IMR-90 (cell line): ENCODE measurements at regions not wholly inside any gene's neighbourhood (a gene's known extent, or its start where the extent isn't known, plus 50 kb on each side); places are given as distances from the start of the nearest gene placed in this dataset.
"Not testable (repeated sequence)": the region's sequence is repeated elsewhere in the genome, so short reads cannot be mapped to it uniquely, and the experiment has no call there.

Experiments
- ATAC-seq: fragments of 200-7000 bp; cut with Tn5 transposase; 2 replicates; pipeline ENCODE4 v1.9.1; 2020; ENCODE audit warnings: low read depth, mild to moderate bottlenecking, moderate library complexity
- BruUV-seq: library from RNA; stranded (reverse); fragments of 400-500 nt; replicated peaks from 2 replicates; lab custom pipeline; 2021; lab: Mats Ljungman, UMichigan
- CTCF ChIA-PET: fragments of 300-600 bp; formaldehyde crosslinking; extraction: SDS; loops from one replicate; lab custom pipeline; 2021; ENCODE audit warnings: antibody characterized with exemption; lab: Yijun Ruan, JAX
- POLR2A ChIA-PET: fragments of 300-600 bp; sonication (Branson Sonifier 250); formaldehyde crosslinking; loops from one replicate; lab custom pipeline; 2022; ENCODE audit warnings: antibody characterized with exemption; ENCODE audit not compliant: unreplicated experiment; lab: Charles Lee
- DNase-seq: peaks from one replicate; pipeline ENCODE4 v3.0.0; 2013
- H2AFZ ChIP-seq: replicated peaks from 2 replicates; pipeline ENCODE3; 2013; ENCODE audit warnings: low read length, mild to moderate bottlenecking; ENCODE audit not compliant: poor library complexity
- H2AK5ac ChIP-seq: 2 replicates; pipeline ENCODE4 v1.6.1; 2013; ENCODE audit warnings: low read depth, low read length, inconsistent platforms
- H2AK9ac ChIP-seq: replicated peaks from 2 replicates; pipeline ENCODE3; 2013; ENCODE audit warnings: mild to moderate bottlenecking, low read depth, low read length, moderate library complexity; ENCODE audit not compliant: poor library complexity
- H2BK120ac ChIP-seq: 2 replicates; pipeline ENCODE4 v1.6.1; 2013; ENCODE audit warnings: low read depth, low read length, inconsistent platforms
- H2BK15ac ChIP-seq: 3 replicates; pipeline ENCODE4 v1.6.1; 2013; ENCODE audit warnings: low read depth, low read length, inconsistent platforms
- H2BK20ac ChIP-seq: 2 replicates; pipeline ENCODE4 v1.6.1; 2013; ENCODE audit warnings: low read depth, mild to moderate bottlenecking, inconsistent platforms, low read length, moderate library complexity
- H2BK5ac ChIP-seq: 2 replicates; pipeline ENCODE4 v1.6.1; 2013; ENCODE audit warnings: mild to moderate bottlenecking, low read depth, low read length, inconsistent platforms; ENCODE audit not compliant: poor library complexity, severe bottlenecking
- H3K14ac ChIP-seq: replicated peaks from 2 replicates; pipeline ENCODE4 v1.6.1; 2013; ENCODE audit warnings: low read depth, low read length, inconsistent platforms
- H3K18ac ChIP-seq: 2 replicates; pipeline ENCODE4 v1.6.1; 2013; ENCODE audit warnings: low read depth, low read length, control low read depth
- H3K23ac ChIP-seq: 2 replicates; pipeline ENCODE4 v1.6.1; 2013; ENCODE audit warnings: low read depth, low read length, inconsistent platforms
- H3K27ac ChIP-seq: 2 replicates; pipeline ENCODE4 v1.5.1; 2013; ENCODE audit warnings: mild to moderate bottlenecking, control low read depth, low read length; ENCODE audit not compliant: insufficient read depth
- H3K27me3 ChIP-seq: 2 replicates; pipeline ENCODE4 v1.6.1; 2013; ENCODE audit warnings: low read length; ENCODE audit not compliant: control insufficient read depth, insufficient read depth
- H3K36me3 ChIP-seq: 2 replicates; pipeline ENCODE4 v1.6.1; 2013; ENCODE audit warnings: low read length, mixed read lengths; ENCODE audit not compliant: control insufficient read depth, insufficient read depth
- H3K4ac ChIP-seq: 2 replicates; pipeline ENCODE4 v1.6.1; 2013; ENCODE audit warnings: low read depth, low read length, inconsistent platforms
- H3K4me1 ChIP-seq: 2 replicates; pipeline ENCODE4 v1.6.1; 2013; ENCODE audit warnings: low read length, mixed read lengths; ENCODE audit not compliant: control insufficient read depth, insufficient read depth
- H3K4me2 ChIP-seq: 2 replicates; pipeline ENCODE4 v1.6.1; 2013; ENCODE audit warnings: low read depth, mild to moderate bottlenecking, control low read depth, low read length, moderate library complexity
- H3K4me3 ChIP-seq: 2 replicates; pipeline ENCODE4 v1.5.1; 2013; ENCODE audit warnings: low read depth, mild to moderate bottlenecking, control low read depth, low read length, moderate library complexity; ENCODE audit not compliant: insufficient read depth
- H3K56ac ChIP-seq: 2 replicates; pipeline ENCODE4 v1.6.1; 2013; ENCODE audit warnings: low read length, inconsistent platforms; ENCODE audit not compliant: insufficient read depth; ENCODE audit errors: extremely low read depth
- H3K79me1 ChIP-seq, 2 experiments: 2 replicates each; pipeline ENCODE4 v1.6.1; 2013; ENCODE audit warnings: low read length in 2 of 2, inconsistent platforms in 1 of 2, low read depth in 1 of 2
- H3K9ac ChIP-seq: 2 replicates; pipeline ENCODE4 v1.6.1; 2013; ENCODE audit warnings: low read depth, low read length, control low read depth
- H3K9me1 ChIP-seq: 2 replicates; pipeline ENCODE4 v1.6.1; 2013; ENCODE audit warnings: low read length, inconsistent platforms; ENCODE audit not compliant: insufficient read depth
- H3K9me3 ChIP-seq: 2 replicates; pipeline ENCODE4 v1.6.1; 2013; ENCODE audit warnings: low read length; ENCODE audit not compliant: control insufficient read depth, insufficient read depth
- H4K20me1 ChIP-seq: 2 replicates; pipeline ENCODE4 v1.6.1; 2013; ENCODE audit warnings: low read length, inconsistent platforms; ENCODE audit not compliant: insufficient read depth
- H4K5ac ChIP-seq: 2 replicates; pipeline ENCODE4 v1.6.1; 2013; ENCODE audit warnings: mild to moderate bottlenecking, low read depth, low read length, control low read depth
- H4K8ac ChIP-seq, 2 experiments: 2 replicates each; pipeline ENCODE4 v1.6.1; 2013; ENCODE audit warnings: low read depth in 2 of 2, low read length in 2 of 2, control low read depth in 1 of 2, inconsistent platforms in 1 of 2
- H4K91ac ChIP-seq: 2 replicates; pipeline ENCODE4 v1.6.1; 2013; ENCODE audit warnings: low read depth, low read length, inconsistent platforms; ENCODE audit not compliant: insufficient read depth
- CEBPB ChIP-seq: IDR thresholded peaks from 2 replicates; pipeline ENCODE4 v1.6.1; 2012; ENCODE audit warnings: low read depth, low read length, improper control_type of control experiment
- FOS ChIP-seq: fragments of 150-350 bp; IDR thresholded peaks from 2 replicates; pipeline ENCODE4 v1.6.1; 2016; ENCODE audit warnings: low read depth, low read length
- MXI1 ChIP-seq: IDR thresholded peaks from 2 replicates; pipeline ENCODE4 v1.6.1; 2012; ENCODE audit warnings: low read depth, mild to moderate bottlenecking, low read length, moderate library complexity, borderline replicate concordance
- POLR2A ChIP-seq: IDR thresholded peaks from 2 replicates; pipeline ENCODE4 v1.6.1; 2012; ENCODE audit warnings: mild to moderate bottlenecking, low read depth, low read length
- RAD21 ChIP-seq: IDR thresholded peaks from 2 replicates; pipeline ENCODE4 v1.6.1; 2012; ENCODE audit warnings: low read length, improper control_type of control experiment
- RCOR1 ChIP-seq: IDR thresholded peaks from 2 replicates; pipeline ENCODE4 v1.6.1; 2012; ENCODE audit warnings: mild to moderate bottlenecking, low read length, improper control_type of control experiment; ENCODE audit not compliant: insufficient replicate concordance
- WGBS, 2 experiments: methylation state at CpG; one replicate each; pipeline versions ENCODE4 v1.1.5 to v1.1.7; 2013; ENCODE audit warnings: missing lambda C conversion rate in 2 of 2; ENCODE audit not compliant: insufficient read length in 1 of 2; ENCODE audit errors: extremely low coverage in 2 of 2; 5-methylcytosine and 5-hydroxymethylcytosine counted together
- dilution Hi-C: fragments of 300-500 bp; cut with HindIII; formaldehyde crosslinking; loops from one replicate; pipeline ENCODE4 v1.14.3; 2018; ENCODE audit warnings: low sequenced_read_pairs; ENCODE audit not compliant: unreplicated experiment
- in situ Hi-C: fragments of 300-500 bp; cut with MboI; formaldehyde crosslinking; loops from 3 replicates; pipeline ENCODE4 v1.14.3; 2019; ENCODE audit warnings: low sequenced_read_pairs, inconsistent platforms, mixed read lengths
- intact Hi-C: fragments of 100-400 bp; cut with micrococcal nuclease; formaldehyde crosslinking; loops from 2 replicates; pipeline ENCODE4 v1.10.0; 2022
- TF ChIP-seq, protein P1 (sequence below): fragments of 150-350 bp; IDR thresholded peaks from 2 replicates; pipeline ENCODE4 v1.6.1; 2016; ENCODE audit warnings: low read depth, mild to moderate bottlenecking, low read length, moderate library complexity, borderline replicate concordance

DNA sequence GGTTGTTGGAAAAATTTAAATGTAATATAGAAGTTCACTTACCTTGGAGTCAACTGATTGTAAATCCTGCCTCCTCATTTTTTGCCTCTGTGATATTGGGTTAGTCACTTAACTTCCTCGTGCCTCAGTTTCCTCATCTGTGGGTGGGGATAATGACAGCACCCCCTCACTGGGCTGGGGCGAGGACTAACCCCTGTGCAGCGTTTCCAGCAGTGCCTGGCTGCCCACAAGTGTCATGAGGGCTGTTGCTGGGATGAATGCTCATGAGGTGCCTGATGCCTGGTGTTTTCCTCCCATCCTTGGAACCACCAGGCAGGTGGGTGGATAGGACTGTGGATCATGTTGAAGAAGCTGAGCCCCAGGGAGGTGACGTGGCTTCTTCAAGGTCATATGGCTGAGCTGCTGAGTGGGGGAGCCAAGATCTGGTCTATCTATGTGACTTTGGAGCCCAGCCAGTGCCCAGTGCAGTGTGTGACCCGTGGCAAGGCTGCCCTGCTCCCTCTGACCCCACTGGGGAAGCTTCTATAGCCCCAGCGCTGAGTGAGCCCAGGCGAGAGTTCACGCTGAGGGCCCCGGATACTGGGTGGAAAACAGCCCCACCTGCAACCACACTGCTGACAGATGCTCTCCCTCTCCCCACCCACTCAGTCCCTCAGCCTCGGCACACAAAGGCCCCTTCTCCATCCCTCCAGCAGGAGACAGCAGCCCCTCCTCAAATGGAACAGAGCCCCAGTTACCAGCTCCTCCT lies 446.0 kb downstream of the PTPRU start:
- H3K23ac ChIP-seq: no peak overlapping the region
- ChIA-PET POLR2A (no interaction called here), CTCF (no interaction called here)
- H3K27ac ChIP-seq: no peak overlapping the region; the same call in 1 of the 2 replicates
- H4K20me1 ChIP-seq: no peaks in the 10 kb centered on the region
- H2BK15ac ChIP-seq: no peak overlapping the region
- in situ Hi-C loops (no loop called here), intact Hi-C loops (no loop called here), dilution Hi-C loops (no loop called here)
- no peak overlapping the region for H2BK120ac ChIP-seq
- no peaks in the 10 kb centered on the region for H3K79me1 ChIP-seq
- no peaks in the 10 kb centered on the region for H3K27me3 ChIP-seq
- no peak overlapping the region for H4K8ac ChIP-seq
- ATAC-seq: no peak
- no peak overlapping the region for H2BK20ac ChIP-seq
- no peak for DNase-seq
- H3K4ac ChIP-seq: no peak overlapping the region
- H2AK5ac ChIP-seq: 0 out of 2 replicates have a peak overlapping the region, but pooled peaks have one; percentile 24
- H3K56ac ChIP-seq: no peak overlapping the region
- TF ChIP-seq FOS: no peak
- no peak for TF ChIP-seq RAD21
- no peak for TF ChIP-seq POLR2A
- no peak for TF ChIP-seq MXI1
- TF ChIP-seq, protein P1, sequence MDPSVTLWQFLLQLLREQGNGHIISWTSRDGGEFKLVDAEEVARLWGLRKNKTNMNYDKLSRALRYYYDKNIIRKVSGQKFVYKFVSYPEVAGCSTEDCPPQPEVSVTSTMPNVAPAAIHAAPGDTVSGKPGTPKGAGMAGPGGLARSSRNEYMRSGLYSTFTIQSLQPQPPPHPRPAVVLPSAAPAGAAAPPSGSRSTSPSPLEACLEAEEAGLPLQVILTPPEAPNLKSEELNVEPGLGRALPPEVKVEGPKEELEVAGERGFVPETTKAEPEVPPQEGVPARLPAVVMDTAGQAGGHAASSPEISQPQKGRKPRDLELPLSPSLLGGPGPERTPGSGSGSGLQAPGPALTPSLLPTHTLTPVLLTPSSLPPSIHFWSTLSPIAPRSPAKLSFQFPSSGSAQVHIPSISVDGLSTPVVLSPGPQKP: no peak
- TF ChIP-seq CEBPB: no peak
- TF ChIP-seq RCOR1: no peak
- no peak overlapping the region for H2AFZ ChIP-seq
- BruUV-seq: no TSS peak
- H4K5ac ChIP-seq: no peak overlapping the region
- no peak overlapping the region for H3K9ac ChIP-seq
- H3K14ac ChIP-seq: no peak overlapping the region
- no peak overlapping the region for H3K4me3 ChIP-seq
- H3K9me3 ChIP-seq: no peaks in the 10 kb centered on the region
- no peaks in the 10 kb centered on the region for H3K36me3 ChIP-seq
- peaks cover 4% of the 10 kb centered on the region; the same call in 1 of the 2 replicates for H3K4me1 ChIP-seq
- no peak overlapping the region for H3K4me2 ChIP-seq
- H3K9me1 ChIP-seq: no peaks in the 10 kb centered on the region
- H3K18ac ChIP-seq: no peak overlapping the region
- H4K91ac ChIP-seq: no peak overlapping the region
- WGBS, 2 experiments: 33% methylated on average over 1 of the region's 10 CpGs; no CpG with 5 or more reads in 1 of the 2 experiments
- H2BK5ac ChIP-seq: no peak overlapping the region
- H2AK9ac ChIP-seq: peak overlapping the region; percentile 46

DNA sequence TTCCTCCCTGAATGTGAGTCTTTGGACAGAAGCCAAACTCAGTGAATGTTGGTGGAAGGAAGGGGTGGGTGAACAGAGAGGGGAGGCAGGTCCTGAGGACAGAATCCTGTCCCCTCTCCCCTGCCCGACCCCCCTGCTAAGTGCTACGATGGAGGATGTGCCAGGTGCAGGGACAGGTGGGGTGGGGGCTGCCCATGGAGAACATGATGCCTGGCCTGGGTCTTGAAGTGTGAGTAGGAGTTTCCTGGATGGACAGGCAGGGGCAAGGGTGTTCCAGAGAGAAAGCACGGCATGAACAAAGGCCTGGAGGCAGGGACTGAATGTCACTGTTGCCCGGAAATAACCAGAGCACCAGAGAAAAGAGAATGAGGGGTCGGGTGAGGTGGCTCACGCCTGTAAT lies 445.1 kb downstream of the PTPRU start:
- H4K8ac ChIP-seq, BruUV-seq, H4K20me1 ChIP-seq, H3K9ac ChIP-seq, H2AK5ac ChIP-seq, H2BK15ac ChIP-seq, H3K23ac ChIP-seq, H3K4me2 ChIP-seq, POLR2A ChIA-PET, in situ Hi-C loops, H3K27ac ChIP-seq, H3K36me3 ChIP-seq, H3K4me1 ChIP-seq, H4K5ac ChIP-seq, H3K79me1 ChIP-seq, H2AFZ ChIP-seq, H2BK5ac ChIP-seq, H3K9me1 ChIP-seq, H3K4me3 ChIP-seq, dilution Hi-C loops, H2BK120ac ChIP-seq, H3K14ac ChIP-seq, H3K27me3 ChIP-seq, H2AK9ac ChIP-seq, H3K4ac ChIP-seq, intact Hi-C loops, H3K56ac ChIP-seq, H4K91ac ChIP-seq, DNase-seq, H3K9me3 ChIP-seq, CTCF ChIA-PET, H2BK20ac ChIP-seq, H3K18ac ChIP-seq, ATAC-seq: not testable (repeated sequence)
- no CpG with 5 or more reads among the region's 6 CpGs for WGBS, 2 experiments
